H1 (cell line): ENCODE measurements at regions not wholly inside any gene's neighbourhood (a gene's known extent, or its start where the extent isn't known, plus 50 kb on each side); places are given as distances from the start of the nearest gene placed in this dataset.

ENCODE experiments used
- CTCF ChIA-PET: fragments of 300-600 bp; sonication (Branson Sonifier 250); formaldehyde crosslinking; loops from one replicate; lab custom pipeline; 2021; ENCODE audit not compliant: partially characterized antibody; lab: Charles Lee
- POLR2A ChIA-PET: fragments of 300-600 bp; sonication (Branson Sonifier 250); formaldehyde crosslinking; loops from one replicate; lab custom pipeline; 2021; ENCODE audit warnings: inconsistent platforms; ENCODE audit not compliant: partially characterized antibody; lab: Charles Lee
- DNase-seq, 2 experiments: peaks; one replicate each; pipeline versions ENCODE4 v3.0.0 to v3.0.0-alpha.2; 2010 to 2022; ENCODE audit warnings: low spot score in 2 of 2, low read depth in 1 of 2, mixed read lengths in 1 of 2
- FAIRE-seq: peaks from 2 replicates; lab custom pipeline; 2011; peaks lifted over from hg19 to GRCh38; lab: Jason Lieb, UNC
- H2AFZ ChIP-seq: 2 replicates; pipeline ENCODE4 v1.8.1; 2012; ENCODE audit warnings: low read length, inconsistent platforms
- H2AK5ac ChIP-seq: 2 replicates; pipeline ENCODE4 v1.6.1; 2013; ENCODE audit warnings: low read depth, low read length
- H2BK120ac ChIP-seq: replicated peaks from 2 replicates; pipeline ENCODE3; 2013; ENCODE audit warnings: low read depth, low read length, inconsistent platforms
- H2BK12ac ChIP-seq: 2 replicates; pipeline ENCODE4 v1.6.1; 2013; ENCODE audit warnings: low read depth, low read length
- H2BK15ac ChIP-seq: 2 replicates; pipeline ENCODE4 v1.6.1; 2013; ENCODE audit warnings: low read length
- H2BK20ac ChIP-seq: 2 replicates; pipeline ENCODE4 v1.6.1; 2013; ENCODE audit warnings: low read length
- H2BK5ac ChIP-seq: 2 replicates; pipeline ENCODE4 v1.6.1; 2013; ENCODE audit warnings: low read depth, low read length
- H3K14ac ChIP-seq: 2 replicates; pipeline ENCODE4 v1.6.1; 2013; ENCODE audit warnings: inconsistent platforms; ENCODE audit not compliant: insufficient read length
- H3K18ac ChIP-seq: 2 replicates; pipeline ENCODE4 v1.6.1; 2013; ENCODE audit warnings: low read length; ENCODE audit errors: extremely low read depth
- H3K23ac ChIP-seq: 2 replicates; pipeline ENCODE4 v1.6.1; 2013; ENCODE audit warnings: inconsistent platforms; ENCODE audit not compliant: insufficient read length
- H3K23me2 ChIP-seq: 2 replicates; pipeline ENCODE4 v1.6.1; 2013; ENCODE audit warnings: low read depth, low read length
- H3K27ac ChIP-seq: 2 replicates; pipeline ENCODE4 v1.6.1; 2011; ENCODE audit warnings: low read depth, low read length, inconsistent platforms
- H3K27me3 ChIP-seq, 4 experiments: replicated peaks in 1 of 4; 1 replicate in 1 of 4; 2 replicates in 3 of 4; pipeline versions ENCODE4 v1.6.1 to v1.8.1; 2011 to 2013; ENCODE audit warnings: low read length in 3 of 4, mild to moderate bottlenecking in 3 of 4, inconsistent platforms in 2 of 4, mixed read lengths in 2 of 4, moderate library complexity in 1 of 4; ENCODE audit not compliant: control insufficient read depth in 3 of 4, insufficient read depth in 3 of 4; ENCODE audit errors: extremely low read depth in 1 of 4
- H3K36me3 ChIP-seq, 4 experiments: 2 replicates each; pipeline versions ENCODE4 v1.6.1 to v1.8.1; 2011 to 2013; ENCODE audit warnings: mild to moderate bottlenecking in 4 of 4, low read length in 3 of 4, moderate library complexity in 2 of 4, control low read depth in 1 of 4, inconsistent platforms in 1 of 4; ENCODE audit not compliant: insufficient read depth in 4 of 4, control insufficient read depth in 2 of 4
- H3K4ac ChIP-seq: replicated peaks from 2 replicates; pipeline ENCODE3; 2013; ENCODE audit warnings: low read length, low read depth, mixed read lengths, inconsistent platforms; ENCODE audit not compliant: insufficient read length
- H3K4me1 ChIP-seq, 4 experiments: replicated peaks in 1 of 4; 1 replicate in 1 of 4; 2 replicates in 3 of 4; pipeline versions ENCODE4 v1.6.1 to v1.8.1; 2011 to 2013; ENCODE audit warnings: low read length in 3 of 4, inconsistent platforms in 2 of 4, mixed read lengths in 1 of 4; ENCODE audit not compliant: insufficient read depth in 4 of 4, control insufficient read depth in 3 of 4
- H3K4me2 ChIP-seq, 2 experiments: 2 replicates each; pipeline versions ENCODE4 v1.6.1 to v1.8.1; 2011 to 2013; ENCODE audit warnings: low read depth in 2 of 2, low read length in 2 of 2, control low read depth in 1 of 2, inconsistent platforms in 1 of 2, mild to moderate bottlenecking in 1 of 2; ENCODE audit not compliant: insufficient read depth in 1 of 2
- H3K4me3 ChIP-seq, 4 experiments: fragments of 200-600, 300-600 bp in 1 of 4; sonication (generic), shearing (Covaris generic), sonication (Bioruptor Twin) in 1 of 4; 2 replicates each; pipeline versions ENCODE4 v1.5.1 to v1.8.1; 2011 to 2016; ENCODE audit warnings: low read length in 4 of 4, low read depth in 3 of 4, control low read depth in 2 of 4, inconsistent platforms in 2 of 4, mild to moderate bottlenecking in 2 of 4, mixed read lengths in 1 of 4, moderate library complexity in 1 of 4; ENCODE audit not compliant: insufficient read depth in 2 of 4; ENCODE audit errors: extremely low read depth in 1 of 4
- H3K56ac ChIP-seq: replicated peaks from 2 replicates; pipeline ENCODE3; 2013; ENCODE audit warnings: low read depth, mild to moderate bottlenecking, mixed read lengths, low read length, inconsistent platforms; ENCODE audit not compliant: insufficient read length
- H3K79me1 ChIP-seq: 2 replicates; pipeline ENCODE4 v1.6.1; 2013; ENCODE audit warnings: low read depth, low read length, control low read depth
- H3K79me2 ChIP-seq, 2 experiments: 2 replicates each; pipeline versions ENCODE4 v1.6.1 to v1.8.1; 2012 to 2013; ENCODE audit warnings: low read length in 2 of 2, mild to moderate bottlenecking in 2 of 2, inconsistent platforms in 1 of 2; ENCODE audit not compliant: insufficient read depth in 2 of 2, control insufficient read depth in 1 of 2
- H3K9ac ChIP-seq, 4 experiments: replicated peaks in 1 of 4; 1 replicate in 1 of 4; 2 replicates in 3 of 4; pipeline versions ENCODE4 v1.6.1 to v1.8.1; 2011 to 2013; ENCODE audit warnings: low read depth in 3 of 4, low read length in 3 of 4, control low read depth in 2 of 4, mild to moderate bottlenecking in 2 of 4, moderate library complexity in 2 of 4, inconsistent platforms in 1 of 4; ENCODE audit errors: extremely low read depth in 1 of 4
- H3K9me3 ChIP-seq, 2 experiments: 2 replicates each; pipeline versions ENCODE4 v1.6.1 to v1.8.1; 2012 to 2013; ENCODE audit warnings: mild to moderate bottlenecking in 2 of 2, moderate library complexity in 2 of 2, control low read depth in 1 of 2, inconsistent platforms in 1 of 2, low read depth in 1 of 2, low read length in 1 of 2, mixed read lengths in 1 of 2; ENCODE audit not compliant: insufficient read depth in 2 of 2
- H4K20me1 ChIP-seq, 2 experiments: replicated peaks in 1 of 2; 2 replicates each; pipeline versions ENCODE3 to v1.8.1; 2011 to 2013; ENCODE audit warnings: inconsistent platforms in 2 of 2, low read length in 2 of 2, mild to moderate bottlenecking in 1 of 2; ENCODE audit not compliant: insufficient read depth in 2 of 2, control insufficient read depth in 1 of 2
- H4K5ac ChIP-seq: 2 replicates; pipeline ENCODE4 v1.6.1; 2013; ENCODE audit warnings: low read length, low read depth, mixed read lengths, inconsistent platforms; ENCODE audit not compliant: insufficient read length
- H4K8ac ChIP-seq: 2 replicates; pipeline ENCODE4 v1.8.0; 2013; ENCODE audit warnings: mild to moderate bottlenecking, moderate library complexity, low read length, inconsistent platforms; ENCODE audit not compliant: insufficient read depth; ENCODE audit errors: extremely low read depth
- H4K91ac ChIP-seq: replicated peaks from 2 replicates; pipeline ENCODE3; 2013; ENCODE audit warnings: low read length, mixed read lengths, inconsistent platforms; ENCODE audit not compliant: insufficient read length
- CTCF ChIP-seq, 3 experiments: IDR thresholded peaks; 1 replicate in 2 of 3; 2 replicates in 1 of 3; pipeline versions ENCODE4 v1.5.1 to v1.6.1; 2011; ENCODE audit warnings: low read length in 3 of 3, mild to moderate bottlenecking in 3 of 3, inconsistent platforms in 2 of 3, low read depth in 1 of 3, moderate library complexity in 1 of 3; ENCODE audit not compliant: insufficient read depth in 1 of 3; ENCODE audit errors: control extremely low read depth in 1 of 3
- EP300 ChIP-seq, 2 experiments: IDR thresholded peaks; 1 replicate in 1 of 2; 2 replicates in 1 of 2; pipeline ENCODE4 v1.6.1; 2011 to 2012; ENCODE audit warnings: low read depth in 2 of 2, low read length in 2 of 2, mild to moderate bottlenecking in 2 of 2, borderline replicate concordance in 1 of 2, inconsistent platforms in 1 of 2, moderate library complexity in 1 of 2
- JUND ChIP-seq: IDR thresholded peaks from 2 replicates; pipeline ENCODE4 v1.6.1; 2011; ENCODE audit warnings: mild to moderate bottlenecking, improper control_type of control experiment, low read length
- POU5F1 ChIP-seq: IDR thresholded peaks from 2 replicates; pipeline ENCODE4 v1.6.1; 2011; ENCODE audit warnings: low read depth, mild to moderate bottlenecking, low read length, moderate library complexity
- RNF2 ChIP-seq: fragments of 200-900, 300-1000 bp; sonication (generic); IDR thresholded peaks from 2 replicates; pipeline ENCODE4 v1.7.1; 2016; ENCODE audit warnings: borderline replicate concordance, low read depth, mild to moderate bottlenecking, antibody characterized with exemption, low read length; ENCODE audit not compliant: poor library complexity, severe bottlenecking; ENCODE audit errors: missing control alignments
- SIRT6 ChIP-seq: IDR thresholded peaks from one replicate; pipeline ENCODE4 v1.7.1; 2012; ENCODE audit warnings: low read length, inconsistent platforms
- SP4 ChIP-seq: IDR thresholded peaks from 2 replicates; pipeline ENCODE4 v1.6.1; 2012; ENCODE audit warnings: low read length, inconsistent platforms
- TCF12 ChIP-seq: IDR thresholded peaks from 2 replicates; pipeline ENCODE4 v1.6.1; 2011; ENCODE audit warnings: low read depth, mild to moderate bottlenecking, low read length
- YY1 ChIP-seq: IDR thresholded peaks from 2 replicates; pipeline ENCODE4 v1.6.1; 2011; ENCODE audit warnings: low read depth, mild to moderate bottlenecking, low read length
- ZNF274 ChIP-seq: IDR thresholded peaks from 2 replicates; pipeline ENCODE4 v1.7.0; 2012; ENCODE audit warnings: low read length, borderline replicate concordance; ENCODE audit errors: extremely low read depth
- whole genome bisulfite sequencing, 2 experiments: shearing (Covaris generic) in 1 of 2; methylation state at CpG; one replicate each; pipeline versions ENCODE4 v1.1.6 to v1.1.7; 2013 to 2015; ENCODE audit warnings: low lambda C conversion rate in 2 of 2, mixed read lengths in 2 of 2, inconsistent platforms in 1 of 2, low coverage in 1 of 2, missing lambda C conversion rate in 1 of 2; ENCODE audit not compliant: insufficient replicate concordance in 2 of 2, insufficient coverage in 1 of 2, insufficient read length in 1 of 2; ENCODE audit errors: extremely low coverage in 1 of 2, missing lambda C conversion rate in 1 of 2; 5-methylcytosine and 5-hydroxymethylcytosine counted together
- TF ChIP-seq, protein P1 (sequence below): IDR thresholded peaks from 2 replicates; pipeline ENCODE4 v1.6.1; 2012; ENCODE audit warnings: inconsistent platforms

DNA sequence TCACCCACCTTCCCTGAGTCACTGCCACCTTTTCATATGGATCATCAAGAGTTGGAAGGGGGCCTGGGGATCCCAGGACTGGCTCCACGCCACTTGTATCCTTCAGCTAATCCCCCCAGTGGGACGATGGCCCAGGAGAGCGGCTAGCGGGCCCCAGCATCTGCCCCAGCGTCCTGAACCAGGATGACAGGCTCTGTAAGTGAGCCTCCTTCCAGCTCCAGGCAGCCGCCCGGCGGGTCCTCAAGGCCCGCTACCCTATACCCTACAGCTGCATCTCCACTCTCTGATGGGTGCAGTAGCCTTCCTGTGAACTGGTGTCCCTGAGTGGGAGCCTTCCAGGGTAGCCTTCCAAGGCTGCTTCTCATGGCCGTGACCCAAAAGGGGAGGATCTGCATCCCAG is 183.1 kb downstream of the ATG4C start:
- CTCF ChIA-PET, result interaction anchor here (0.7 to 2.0 kb wide), 6 partner anchors 13 to 61 kb away, joined by 3 to 6 read pairs (median 4); no protein-coding TSS in a partner anchor
- no peak overlapping the region for H3K27ac ChIP-seq
- no peak overlapping the region for H4K8ac ChIP-seq
- no peak for TF ChIP-seq CTCF (IDR thresholded peaks at IDR 0.05; ENCODE audit: control extremely low read depth in 1 of 3, insufficient read depth in 1 of 3, low read depth in 1 of 3, low read length in 3 of 3)
- TF ChIP-seq SIRT6, result no peak
- no peak for TF ChIP-seq ZNF274
- no peak for TF ChIP-seq POU5F1
- no peak for TF ChIP-seq YY1
- TF ChIP-seq SP4, result no peak
- TF ChIP-seq EP300 (IDR thresholded peaks at IDR 0.05; ENCODE audit: borderline replicate concordance in 1 of 2, low read depth in 2 of 2, low read length in 2 of 2), result no peak
- no peak for TF ChIP-seq JUND
- TF ChIP-seq, protein P1, sequence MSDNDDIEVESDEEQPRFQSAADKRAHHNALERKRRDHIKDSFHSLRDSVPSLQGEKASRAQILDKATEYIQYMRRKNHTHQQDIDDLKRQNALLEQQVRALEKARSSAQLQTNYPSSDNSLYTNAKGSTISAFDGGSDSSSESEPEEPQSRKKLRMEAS, result no peak
- TF ChIP-seq TCF12, result no peak
- no peak for TF ChIP-seq RNF2

More for the DNA sequence above, 183.1 kb downstream of the ATG4C start:
- H3K9ac ChIP-seq, result no peak overlapping the region
- H2AFZ ChIP-seq, result 0 out of 2 replicates have a peak overlapping the region, but pooled peaks have one; percentile 67
- no peak overlapping the region for H4K5ac ChIP-seq
- no peaks in the 10 kb centered on the region for H4K20me1 ChIP-seq
- POLR2A ChIA-PET, result no interaction called here
- H3K27me3 ChIP-seq, result peaks cover 0 to 2% (median 0%) of the 10 kb centered on the region in 4 experiments; a peak in 1 of 7 replicates
- H3K56ac ChIP-seq, result no peak overlapping the region
- H2AK5ac ChIP-seq, result no peak overlapping the region
- no peak overlapping the region for H3K4me2 ChIP-seq
- no peaks in the 10 kb centered on the region for H3K23me2 ChIP-seq
- 91% methylated on average over 9 of the region's 10 CpGs; no CpG with 5 or more reads in 1 of the 2 experiments for WGBS, 2 experiments
- no peak overlapping the region for H2BK5ac ChIP-seq
- H3K14ac ChIP-seq, result no peak overlapping the region
- H3K18ac ChIP-seq, result no peak overlapping the region
- no peaks in the 10 kb centered on the region for H3K36me3 ChIP-seq
- H2BK12ac ChIP-seq, result no peak overlapping the region
- no peak overlapping the region for H2BK15ac ChIP-seq
- FAIRE-seq, result no peak
- no peak overlapping the region for H3K23ac ChIP-seq
- H3K79me1 ChIP-seq, result no peaks in the 10 kb centered on the region
- no peak overlapping the region for H2BK20ac ChIP-seq
- DNase-seq, result no peak
- no peak overlapping the region for H3K4ac ChIP-seq
- H3K4me3 ChIP-seq, result no peak overlapping the region
- H3K79me2 ChIP-seq, result no peaks in the 10 kb centered on the region
- H3K9me3 ChIP-seq, result no peaks in the 10 kb centered on the region
- H2BK120ac ChIP-seq, result no peak overlapping the region
- peaks cover 0 to 12% (median 4%) of the 10 kb centered on the region in 4 experiments; a peak in 6 of 7 replicates for H3K4me1 ChIP-seq
- H4K91ac ChIP-seq, result no peak overlapping the region
